AG09319 (cell line): ENCODE measurements at regions not wholly inside any gene's neighbourhood (a gene's known extent, or its start where the extent isn't known, plus 50 kb on each side); places are given as distances from the start of the nearest gene placed in this dataset.

Experiments used
- DNase-seq: peaks from one replicate; pipeline ENCODE4 v3.0.0-alpha.2; 2010; ENCODE audit warnings: low read depth; ENCODE audit errors: extremely low read depth
- TF ChIP-seq, protein P1 (sequence below): IDR thresholded peaks from 2 replicates; pipeline ENCODE4 v1.5.1; 2011; ENCODE audit warnings: low read depth, mild to moderate bottlenecking, inconsistent platforms, low read length, moderate library complexity

DNA sequence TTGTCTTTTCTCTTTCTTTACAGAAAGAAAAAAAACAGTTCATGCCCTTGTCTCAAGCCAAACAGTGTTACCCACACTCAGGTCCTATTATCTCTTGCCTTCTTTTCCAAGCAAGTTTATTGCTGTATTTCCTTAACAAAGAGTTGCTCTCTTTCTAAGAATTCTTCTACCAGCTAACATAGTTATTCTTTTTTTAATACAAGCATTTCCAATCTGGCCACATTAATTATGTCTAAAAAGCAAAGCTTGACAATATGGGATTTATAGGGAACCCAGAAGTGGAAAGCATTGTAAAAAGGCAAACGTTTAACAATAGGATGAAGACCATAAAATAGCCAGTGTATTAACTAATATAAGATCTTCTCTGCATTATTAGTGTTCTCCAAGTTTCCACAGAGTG is 272.5 kb upstream of the CWC22 start:
- TF ChIP-seq, protein P1, sequence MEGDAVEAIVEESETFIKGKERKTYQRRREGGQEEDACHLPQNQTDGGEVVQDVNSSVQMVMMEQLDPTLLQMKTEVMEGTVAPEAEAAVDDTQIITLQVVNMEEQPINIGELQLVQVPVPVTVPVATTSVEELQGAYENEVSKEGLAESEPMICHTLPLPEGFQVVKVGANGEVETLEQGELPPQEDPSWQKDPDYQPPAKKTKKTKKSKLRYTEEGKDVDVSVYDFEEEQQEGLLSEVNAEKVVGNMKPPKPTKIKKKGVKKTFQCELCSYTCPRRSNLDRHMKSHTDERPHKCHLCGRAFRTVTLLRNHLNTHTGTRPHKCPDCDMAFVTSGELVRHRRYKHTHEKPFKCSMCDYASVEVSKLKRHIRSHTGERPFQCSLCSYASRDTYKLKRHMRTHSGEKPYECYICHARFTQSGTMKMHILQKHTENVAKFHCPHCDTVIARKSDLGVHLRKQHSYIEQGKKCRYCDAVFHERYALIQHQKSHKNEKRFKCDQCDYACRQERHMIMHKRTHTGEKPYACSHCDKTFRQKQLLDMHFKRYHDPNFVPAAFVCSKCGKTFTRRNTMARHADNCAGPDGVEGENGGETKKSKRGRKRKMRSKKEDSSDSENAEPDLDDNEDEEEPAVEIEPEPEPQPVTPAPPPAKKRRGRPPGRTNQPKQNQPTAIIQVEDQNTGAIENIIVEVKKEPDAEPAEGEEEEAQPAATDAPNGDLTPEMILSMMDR, result no peak
- DNase-seq, result no peak

DNA sequence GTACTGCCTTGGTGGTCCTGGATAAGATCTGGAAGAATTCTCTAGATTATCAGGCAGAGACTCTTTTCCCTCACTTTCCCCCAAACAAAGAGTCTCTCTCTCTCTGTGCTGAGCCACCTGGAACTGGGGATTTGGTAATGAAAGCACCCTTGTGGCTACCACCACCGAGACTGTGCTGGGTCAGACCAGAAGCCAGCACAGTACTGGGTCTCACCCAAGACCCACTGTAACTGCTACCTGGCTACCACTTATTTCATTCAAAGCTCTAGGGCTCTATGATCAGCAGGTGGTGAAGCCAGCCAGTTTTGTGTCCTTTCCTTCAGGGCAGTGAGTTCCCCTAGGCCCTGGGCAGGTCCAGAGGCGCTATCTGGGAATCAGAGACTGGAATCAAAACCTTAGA is 269.6 kb upstream of the CWC22 start:
- no peak for DNase-seq
- TF ChIP-seq, protein P1, result no peak

DNA sequence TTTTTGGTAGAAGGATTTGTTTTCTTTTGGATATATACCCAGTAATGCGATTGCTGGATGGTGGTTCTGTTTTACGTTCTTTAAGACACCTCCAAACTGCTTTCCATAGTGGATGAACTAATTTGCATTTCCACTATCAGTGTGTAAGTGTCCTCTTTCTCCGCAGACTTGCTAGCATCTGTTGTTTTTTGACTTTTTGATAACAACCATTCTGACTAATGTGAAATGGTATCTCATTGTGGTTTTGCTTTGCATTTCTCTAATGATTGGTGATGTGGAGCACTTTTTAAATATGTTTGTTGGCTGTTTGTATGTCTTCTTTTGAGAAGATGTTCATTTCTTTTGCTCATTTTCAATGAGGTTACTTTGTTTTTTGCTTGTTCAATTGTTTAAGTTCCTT is 260.9 kb upstream of the CWC22 start:
- TF ChIP-seq, protein P1, result no peak
- DNase-seq, result no peak

DNA sequence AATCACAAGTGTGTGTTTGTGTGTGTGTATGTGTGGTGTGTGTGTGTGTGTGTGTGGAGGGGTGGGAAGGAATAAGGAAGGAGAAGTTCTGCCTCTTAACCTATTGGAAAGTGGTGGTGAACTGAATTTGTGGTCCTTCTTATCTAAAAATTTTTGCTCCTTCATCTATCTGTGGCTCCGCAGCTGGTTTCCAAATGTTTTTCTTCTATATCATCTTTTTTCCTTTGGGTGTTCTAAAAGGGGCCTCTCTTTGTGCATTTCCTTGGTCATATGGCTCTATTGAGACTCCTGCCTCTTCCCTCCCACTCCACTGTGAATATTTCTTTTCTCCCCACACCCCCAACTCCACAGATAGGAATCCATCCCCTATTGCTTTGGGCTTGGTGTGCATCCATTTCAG is 254.9 kb upstream of the CWC22 start:
- TF ChIP-seq, protein P1, result no peak
- DNase-seq, result no peak

DNA sequence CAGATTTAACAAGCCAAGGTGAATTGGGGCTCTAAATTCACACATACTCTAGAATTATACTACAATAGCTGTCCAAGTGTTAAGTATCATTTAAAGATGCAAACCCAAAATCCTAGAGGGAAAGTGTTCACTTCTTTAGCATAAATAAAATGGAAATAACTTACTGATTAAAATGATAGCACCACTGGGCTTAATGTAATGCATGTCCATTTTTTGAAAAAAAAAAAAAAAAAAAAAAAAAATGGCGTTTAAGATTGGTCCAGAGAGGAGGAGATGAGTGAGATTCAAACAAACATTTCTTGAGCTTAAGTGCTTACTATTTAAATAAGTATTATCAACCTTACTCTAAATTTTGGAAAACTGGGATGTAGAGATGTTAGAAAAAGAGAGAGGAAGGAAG is 251.5 kb upstream of the CWC22 start:
- TF ChIP-seq, protein P1, result no peak
- DNase-seq, result no peak

DNA sequence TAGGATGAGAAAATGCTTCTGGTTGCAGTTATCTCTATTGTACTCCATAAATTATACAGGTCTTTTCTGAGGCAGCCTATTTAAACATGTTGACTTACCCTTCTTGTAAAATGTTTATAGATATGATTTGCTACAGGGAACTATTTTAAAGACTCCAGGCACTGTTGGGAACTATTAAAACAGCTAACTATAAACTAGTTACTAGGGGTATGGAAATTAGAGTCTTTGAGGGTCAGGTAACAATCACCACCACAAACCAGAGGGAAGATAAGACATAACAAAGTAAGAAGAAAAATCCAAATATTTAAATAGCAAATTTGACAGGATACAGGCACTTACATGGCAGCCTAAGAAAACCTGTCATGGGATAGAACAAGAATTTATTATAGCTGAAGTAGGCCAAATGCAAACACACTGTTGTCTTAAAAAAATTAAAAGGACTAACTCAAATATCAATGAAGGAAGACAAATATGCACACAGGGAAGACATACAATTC is 251.0 kb upstream of the CWC22 start:
- TF ChIP-seq, protein P1, result no peak
- DNase-seq, result no peak

DNA sequence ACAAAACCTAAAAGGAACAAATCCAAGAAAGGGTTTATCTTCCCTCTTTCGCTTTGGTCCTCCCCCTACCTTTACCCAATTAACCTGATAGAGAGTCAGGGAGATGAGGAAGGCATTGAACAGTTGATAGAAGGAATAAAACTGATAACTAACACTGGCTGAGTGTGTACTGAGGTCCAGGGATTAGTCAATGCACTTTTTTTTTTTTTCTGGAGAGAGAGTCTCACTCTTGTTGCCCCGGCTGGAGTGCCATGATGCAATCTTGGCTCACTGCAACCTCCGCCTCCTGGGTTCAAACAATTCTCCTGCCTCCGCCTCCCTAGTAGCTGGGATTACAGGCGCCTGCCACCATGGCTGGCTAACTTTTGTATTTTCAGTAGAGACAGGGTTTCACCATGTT is 250.2 kb upstream of the CWC22 start:
- TF ChIP-seq, protein P1, result no peak
- DNase-seq, result no peak
